GM19099 (cell line): ENCODE measurements at regions not wholly inside any gene's neighbourhood (a gene's known extent, or its start where the extent isn't known, plus 50 kb on each side); places are given as distances from the start of the nearest gene placed in this dataset.

Experiments used
- POLR2A ChIP-seq: IDR thresholded peaks from 3 replicates; pipeline ENCODE4 v1.6.1; 2011; ENCODE audit warnings: low read depth; ENCODE audit not compliant: insufficient read length; ENCODE audit errors: extremely low read depth

DNA sequence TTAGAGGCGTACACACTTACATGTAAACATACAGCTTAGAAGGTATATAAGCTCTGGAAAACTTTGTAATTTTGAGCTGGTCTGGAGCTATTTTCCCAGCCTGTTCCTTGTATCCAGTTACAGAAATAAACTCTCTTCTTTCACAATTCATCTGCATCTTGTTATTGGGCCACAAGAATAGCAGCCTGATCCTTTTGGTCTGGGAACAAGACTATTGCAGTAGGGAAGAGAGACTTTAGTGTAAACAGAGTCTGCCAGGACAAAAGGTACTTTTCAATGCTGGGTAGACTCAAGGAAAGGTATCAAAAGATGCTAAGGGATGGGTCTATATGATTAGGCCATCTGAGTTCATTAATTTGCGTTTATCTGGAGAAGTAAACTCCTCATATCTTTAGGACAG lies 728.3 kb downstream of the TYW1 start:
- no peak for TF ChIP-seq POLR2A

DNA sequence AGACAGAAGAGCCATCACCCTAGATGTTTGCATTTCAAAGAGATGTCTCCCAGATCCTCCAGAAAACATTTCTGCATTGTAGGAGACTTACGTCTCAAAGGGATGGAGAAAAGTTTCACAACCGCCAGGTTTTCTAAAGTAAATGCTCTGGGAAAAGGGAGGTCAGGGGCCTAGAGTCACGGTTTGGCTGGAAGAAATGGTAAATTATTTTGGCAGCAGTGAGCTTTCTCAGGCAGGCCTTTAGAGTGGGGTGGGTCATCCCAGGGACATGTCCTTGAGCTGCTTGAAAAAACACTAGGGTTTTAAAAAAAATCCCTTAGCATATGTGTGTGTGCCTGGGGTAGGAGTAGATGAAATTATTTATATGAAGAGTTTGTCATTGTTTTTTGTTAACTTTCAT lies 728.8 kb downstream of the TYW1 start:
- no peak for TF ChIP-seq POLR2A

DNA sequence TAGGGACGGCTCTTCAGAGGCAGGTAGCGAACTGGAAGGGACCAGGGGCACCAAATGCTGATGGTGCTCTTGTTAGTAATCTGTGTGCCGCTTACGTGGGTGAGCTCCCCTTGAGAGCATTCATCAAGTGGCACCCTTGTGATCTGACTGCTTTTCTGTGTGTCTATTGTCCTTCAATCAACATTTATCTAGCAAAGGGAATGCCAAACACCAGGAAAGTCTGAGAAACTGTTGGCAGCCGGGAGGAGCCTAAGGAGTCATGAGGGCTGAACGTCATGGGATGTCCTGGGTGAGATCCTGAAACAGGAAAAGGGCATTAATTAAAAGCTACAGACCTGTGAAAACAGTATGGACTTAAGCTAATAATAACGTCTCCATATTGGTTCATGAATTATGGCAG lies 733.1 kb downstream of the TYW1 start:
- no peak for TF ChIP-seq POLR2A

DNA sequence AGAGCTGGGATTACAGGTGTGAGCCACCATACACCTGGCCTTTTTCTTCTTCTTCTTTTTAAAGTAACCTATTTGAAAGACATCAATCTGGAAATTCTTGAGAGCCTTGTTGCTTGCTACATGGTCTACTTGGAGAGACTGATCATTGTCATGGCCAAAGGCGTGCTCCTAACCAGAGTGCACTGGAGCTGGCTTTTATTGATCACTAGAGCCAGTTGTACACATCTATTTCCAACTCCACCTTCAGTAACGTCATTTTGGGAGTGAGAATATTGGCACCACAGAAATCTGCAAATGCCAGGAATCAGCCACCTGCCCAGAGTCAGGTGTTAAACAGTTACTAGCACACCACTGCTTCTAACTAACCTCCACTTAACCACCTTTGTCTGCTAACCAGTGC lies 735.1 kb downstream of the TYW1 start:
- TF ChIP-seq POLR2A = no peak

DNA sequence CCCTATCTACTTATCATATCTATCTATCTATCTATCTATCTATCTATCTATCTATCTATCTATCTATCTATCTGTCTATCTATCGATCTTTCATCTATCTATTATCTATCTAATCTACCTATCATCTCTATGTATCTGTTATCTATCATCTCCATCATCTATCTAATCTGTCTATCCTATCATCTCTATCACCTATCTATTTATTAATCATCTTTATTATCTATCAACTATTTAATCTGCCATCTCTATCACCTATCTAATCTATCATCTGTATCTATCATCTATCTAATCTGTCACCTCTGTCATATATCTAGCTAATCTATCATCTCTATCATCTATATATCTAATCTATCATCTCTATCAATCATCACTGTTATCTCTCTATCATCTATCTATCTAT lies 736.3 kb downstream of the TYW1 start:
- no peak for TF ChIP-seq POLR2A

DNA sequence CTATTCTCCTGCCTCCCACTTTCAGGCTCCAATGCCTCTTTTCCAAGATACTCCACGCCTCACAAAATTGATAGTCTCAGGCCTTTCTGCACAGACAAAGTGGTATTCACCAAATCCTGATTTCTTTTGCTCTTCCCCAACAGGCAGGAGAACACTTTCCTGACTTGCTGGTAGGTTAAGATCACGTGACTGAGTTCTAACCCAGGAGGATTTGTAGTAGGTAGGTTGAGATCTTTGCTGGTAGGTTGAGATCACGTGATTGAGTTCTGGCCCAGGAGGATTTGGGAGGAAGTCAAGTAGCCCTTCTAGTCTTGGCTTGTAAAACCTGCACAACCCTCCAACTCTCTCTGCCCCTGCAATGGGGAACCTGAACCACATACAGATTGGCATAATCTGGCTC lies 741.5 kb downstream of the TYW1 start:
- TF ChIP-seq POLR2A = no peak

DNA sequence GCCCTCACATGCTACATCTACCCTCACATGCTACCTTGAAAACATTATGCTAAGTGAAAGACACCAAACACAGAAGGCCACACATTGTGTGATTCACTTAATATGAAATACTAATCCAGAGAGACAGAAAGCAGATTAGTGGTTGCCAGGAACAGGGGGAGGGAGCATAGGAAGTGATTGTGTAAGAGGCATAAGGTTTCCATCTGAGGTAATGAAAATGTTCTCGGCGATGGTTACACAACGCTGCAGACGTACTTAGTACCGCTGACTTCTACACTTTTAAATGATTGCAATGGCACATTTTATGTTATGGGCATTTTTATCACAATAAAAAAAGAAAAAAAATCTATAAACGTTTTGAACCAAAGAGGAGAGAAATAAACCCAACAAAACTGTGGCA lies 742.3 kb downstream of the TYW1 start:
- no peak for TF ChIP-seq POLR2A

DNA sequence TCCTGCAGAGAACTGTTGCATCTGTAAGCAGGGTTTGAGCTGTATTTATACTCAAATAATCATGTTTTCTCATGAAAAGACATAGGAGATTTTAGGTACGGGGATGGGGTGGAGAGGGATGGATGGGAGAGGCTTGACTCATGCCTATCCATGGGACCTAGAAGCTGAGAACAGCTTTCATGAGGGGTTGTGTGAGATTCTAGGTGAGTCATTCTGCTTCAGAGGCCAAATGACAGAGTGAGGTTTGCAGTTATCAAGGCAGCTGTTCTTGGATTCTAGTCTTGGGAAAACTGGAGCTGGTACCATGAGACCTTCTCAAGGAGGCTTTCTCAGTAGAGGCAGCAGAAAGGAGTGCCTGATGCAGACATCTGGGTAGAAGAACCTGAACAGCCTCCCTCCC lies 746.9 kb downstream of the TYW1 start:
- no peak for TF ChIP-seq POLR2A

DNA sequence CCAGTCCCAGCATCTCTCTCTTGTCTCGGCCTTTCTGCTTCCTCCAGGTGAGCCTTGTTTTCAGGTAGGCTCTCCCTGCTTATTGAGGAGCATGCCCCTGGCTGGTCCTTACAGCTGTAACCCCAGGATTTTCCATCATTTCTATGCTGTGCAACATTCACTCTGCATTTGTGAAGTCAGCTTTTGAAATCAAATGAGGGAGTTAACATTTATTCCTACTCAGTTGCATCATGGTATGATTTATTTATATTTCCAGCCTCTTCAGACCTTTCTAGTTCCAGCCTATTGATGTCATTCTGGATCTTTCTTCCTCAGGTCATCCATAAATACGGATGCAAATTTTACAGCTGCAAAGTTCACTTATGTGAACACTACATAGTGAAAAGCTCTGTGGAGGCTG lies 755.6 kb downstream of the TYW1 start:
- TF ChIP-seq POLR2A = no peak

DNA sequence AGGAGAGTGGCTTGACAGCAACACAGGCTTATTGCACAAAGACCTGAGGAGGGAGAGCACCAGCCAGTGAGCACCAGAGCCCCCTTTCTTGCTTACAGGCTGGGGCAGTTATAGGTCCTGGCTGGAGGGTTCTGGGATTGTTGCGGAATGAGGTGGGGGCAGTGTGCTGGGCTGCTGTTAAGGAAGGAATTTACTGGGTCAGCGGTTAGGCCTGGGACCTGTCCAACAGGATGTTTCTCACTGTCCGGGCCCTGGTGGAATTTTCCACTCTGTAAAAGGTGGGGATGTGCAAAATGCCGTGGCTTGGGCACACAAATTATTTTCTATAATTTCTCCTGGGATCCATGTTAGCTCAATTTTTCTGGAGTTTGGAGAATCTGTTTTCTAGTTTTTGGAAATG lies 757.3 kb downstream of the TYW1 start:
- TF ChIP-seq POLR2A = no peak

DNA sequence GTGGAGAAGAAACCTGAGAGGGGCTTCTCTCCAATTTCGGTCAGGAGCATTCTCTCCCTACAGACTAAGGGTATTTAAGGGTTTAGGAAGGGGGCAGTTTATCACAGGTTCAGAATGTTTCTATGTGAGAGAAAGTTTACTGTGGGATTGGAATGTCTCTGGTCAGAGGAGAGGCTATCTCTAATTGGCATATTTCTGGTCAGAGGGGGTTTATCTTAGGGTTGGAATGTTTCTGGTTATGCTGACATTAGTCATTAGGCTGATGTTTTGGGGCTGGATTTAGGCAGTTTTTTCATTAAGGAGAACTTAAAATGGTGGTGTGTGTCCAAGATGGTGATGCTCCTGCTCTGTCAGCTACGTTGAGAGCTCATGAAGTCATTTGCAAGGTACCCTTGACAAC lies 758.0 kb downstream of the TYW1 start:
- no peak for TF ChIP-seq POLR2A

DNA sequence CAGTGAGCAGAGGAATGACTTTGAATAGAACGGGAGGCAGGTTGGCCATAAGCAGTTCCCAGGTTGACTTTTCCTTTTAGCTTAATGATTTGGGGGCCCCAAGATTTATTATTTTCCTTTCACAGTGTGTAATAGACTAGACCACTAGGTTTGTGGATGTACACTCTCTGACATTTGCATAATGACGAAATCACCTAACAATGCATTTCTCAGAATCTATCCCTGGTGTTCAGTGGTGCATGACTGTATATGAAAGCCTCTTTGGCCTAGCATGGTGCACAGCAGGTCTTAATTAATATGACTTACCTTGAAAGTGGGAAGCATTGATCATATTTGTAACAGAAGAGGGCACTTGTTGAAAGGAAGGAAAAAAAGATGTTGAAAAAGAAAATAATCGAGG lies 761.9 kb downstream of the TYW1 start:
- TF ChIP-seq POLR2A = no peak

DNA sequence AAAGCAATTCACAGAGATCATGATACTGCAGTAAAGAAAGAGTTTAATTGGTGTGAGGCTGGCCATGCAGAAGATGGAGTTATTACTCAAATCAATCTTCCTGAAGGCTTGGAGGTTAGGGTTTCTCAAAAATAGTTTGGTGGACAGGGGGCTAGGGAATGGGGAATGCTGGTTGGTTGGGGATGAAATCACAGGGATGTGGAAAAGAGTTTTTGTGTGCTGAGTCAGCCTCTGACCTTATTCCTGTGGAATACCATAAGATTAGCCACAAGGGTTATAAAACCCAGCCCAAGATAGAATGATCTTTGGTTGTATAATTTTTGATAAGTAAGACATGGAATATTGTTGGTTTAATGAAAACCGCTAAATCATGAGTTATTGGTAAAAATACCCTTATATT lies 764.3 kb downstream of the TYW1 start:
- no peak for TF ChIP-seq POLR2A

DNA sequence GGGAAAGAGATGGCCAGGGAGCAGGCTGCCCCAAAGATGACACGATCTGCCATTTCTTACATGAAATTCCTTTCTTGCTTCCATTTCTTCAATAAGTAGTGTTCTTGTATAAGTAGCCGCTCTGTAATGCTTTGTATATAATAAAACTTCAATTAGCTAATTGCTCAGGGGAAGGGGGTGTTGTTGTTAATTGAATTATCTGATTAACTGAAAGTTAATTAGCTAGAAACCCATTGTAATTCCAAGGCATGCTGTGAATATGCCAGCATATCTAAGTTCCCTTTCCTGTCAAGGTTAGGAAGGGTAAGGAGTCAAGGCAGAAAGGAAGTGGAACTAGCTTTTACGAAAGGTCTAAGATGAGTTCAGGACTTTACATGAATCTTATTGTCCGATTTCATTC lies 765.9 kb downstream of the TYW1 start:
- no peak for TF ChIP-seq POLR2A

DNA sequence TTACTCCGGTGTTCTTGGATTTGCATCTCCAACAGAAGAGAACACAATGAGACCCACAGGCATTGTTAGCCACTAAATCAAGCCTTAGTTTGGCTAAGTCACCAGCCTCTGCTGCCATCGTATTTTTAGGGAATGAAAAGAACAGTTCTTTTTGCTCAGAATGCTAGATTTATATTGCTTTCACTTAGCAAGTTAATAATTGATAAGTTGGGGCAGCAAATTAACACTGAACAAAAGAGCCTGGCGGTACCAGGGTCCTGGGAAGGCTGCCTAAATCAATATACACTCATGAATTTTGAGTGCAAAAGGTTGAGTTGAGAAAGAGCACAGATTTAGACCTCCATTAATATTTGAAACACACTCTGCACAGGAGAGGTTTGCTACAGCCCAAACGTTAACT lies 767.7 kb downstream of the TYW1 start:
- TF ChIP-seq POLR2A = no peak

DNA sequence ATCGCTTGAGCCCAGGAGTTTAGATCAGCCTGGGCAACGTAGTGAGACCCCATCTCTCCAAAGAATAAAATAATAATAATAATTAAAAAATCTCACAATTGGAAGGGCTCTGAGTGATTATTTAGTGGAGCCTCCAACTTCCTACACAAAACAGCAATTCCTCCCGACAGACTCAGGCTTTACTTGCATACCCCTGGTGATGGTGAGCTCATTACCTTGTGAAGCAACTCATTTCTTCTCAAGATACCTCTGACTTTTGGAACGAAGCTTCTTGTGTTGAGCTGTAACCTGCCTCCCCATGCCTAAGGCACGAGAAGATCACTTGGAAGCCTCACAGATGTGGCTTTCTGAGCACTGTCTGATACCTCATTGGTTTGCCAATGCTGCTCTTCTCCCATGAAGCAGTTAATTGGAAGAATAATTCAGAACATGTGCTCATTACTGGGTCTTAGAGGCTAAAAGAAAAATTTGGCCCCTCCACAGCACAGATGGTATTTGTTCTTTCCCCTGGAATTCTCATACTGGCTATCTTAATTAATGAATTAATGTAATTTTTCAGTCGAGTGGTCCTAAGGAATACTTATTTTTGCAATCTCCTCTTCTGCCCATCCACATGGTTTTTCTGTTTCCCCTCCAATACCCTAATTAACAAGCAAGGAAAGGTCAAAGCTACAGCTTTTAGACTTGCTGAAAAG lies 769.0 kb downstream of the TYW1 start:
- TF ChIP-seq POLR2A = no peak

DNA sequence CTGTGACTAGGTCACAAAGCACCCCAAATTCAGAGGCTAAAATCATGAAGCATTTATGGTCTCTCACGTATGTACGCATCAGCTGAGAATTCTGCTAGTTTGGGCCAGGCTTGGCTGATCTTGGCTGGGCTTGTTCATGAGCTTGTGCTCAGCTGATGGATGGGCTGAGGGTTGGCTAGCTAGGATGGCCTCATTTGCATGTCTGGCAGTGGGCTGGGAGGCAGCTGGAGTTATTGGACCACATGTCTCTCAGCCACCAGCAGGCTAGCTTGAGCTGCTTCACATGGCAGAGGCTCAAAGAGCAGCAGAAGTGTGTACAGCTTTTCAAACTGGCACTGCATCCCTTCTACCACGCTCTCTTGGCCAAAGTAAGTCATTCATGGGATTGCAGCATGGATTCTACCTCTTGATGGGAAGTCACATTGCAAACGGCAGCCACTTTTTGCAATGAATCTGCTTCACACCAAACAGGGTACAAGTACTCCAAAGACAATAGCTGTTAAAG lies 770.3 kb downstream of the TYW1 start:
- no peak for TF ChIP-seq POLR2A
